Mesothelial cell of epicardium (in vitro differentiated cells): ENCODE measurements at regions not wholly inside any gene's neighbourhood (a gene's known extent, or its start where the extent isn't known, plus 50 kb on each side); places are given as distances from the start of the nearest gene placed in this dataset.
"Not testable (repeated sequence)": the region's sequence is repeated elsewhere in the genome, so short reads cannot be mapped to it uniquely, and the experiment has no call there.

Experiments used
- DNase-seq, 2 experiments: peaks; one replicate each; pipeline ENCODE4 v3.0.0; 2021; ENCODE audit warnings: low spot score in 2 of 2; ENCODE audit not compliant: unreplicated experiment in 2 of 2
- H3K27ac Mint-ChIP-seq: 2 replicates; pipeline ENCODE4 v1.8.0; 2021; ENCODE audit warnings: mixed read lengths
- H3K27me3 Mint-ChIP-seq: 2 replicates; pipeline ENCODE4 v1.8.0; 2021; ENCODE audit warnings: low read depth, mixed read lengths
- H3K36me3 Mint-ChIP-seq: 2 replicates; pipeline ENCODE4 v1.8.0; 2021; ENCODE audit warnings: mixed read lengths
- H3K4me1 Mint-ChIP-seq: 2 replicates; pipeline ENCODE4 v1.8.0; 2021; ENCODE audit warnings: mixed read lengths
- H3K4me3 Mint-ChIP-seq: 2 replicates; pipeline ENCODE4 v1.8.0; 2021; ENCODE audit warnings: mild to moderate bottlenecking, moderate library complexity, mixed read lengths
- H3K9me3 Mint-ChIP-seq: 2 replicates; pipeline ENCODE4 v1.8.0; 2021; ENCODE audit warnings: mixed read lengths
- TF ChIP-seq, protein P1 (sequence below): fragments of 200-600 bp; sonication (generic); IDR thresholded peaks from one replicate; pipeline ENCODE4 v1.5.0; 2021; ENCODE audit warnings: antibody characterized with exemption; ENCODE audit not compliant: unreplicated experiment

DNA sequence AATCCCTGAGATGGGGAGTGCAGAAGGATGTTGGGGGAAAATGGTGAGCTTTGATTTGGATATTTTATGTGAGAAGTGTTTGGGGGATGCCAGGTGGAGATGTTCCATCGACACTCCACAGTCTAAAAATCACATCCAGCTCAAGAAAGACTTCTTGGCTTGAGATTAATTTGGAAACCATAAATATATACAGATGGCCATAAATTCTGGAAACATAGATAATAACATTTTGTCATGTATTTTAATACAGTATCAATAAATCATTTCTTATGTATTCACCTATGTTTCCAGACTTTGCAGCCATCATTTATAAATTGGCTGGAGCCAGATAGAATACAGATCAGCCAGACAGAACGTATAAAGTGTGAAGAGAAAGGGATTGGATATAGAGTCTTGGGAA, 245.5 kb upstream of the DDHD1 start:
- no peaks in the 10 kb centered on the region for H3K4me1 Mint-ChIP-seq
- H3K27me3 Mint-ChIP-seq: no peaks in the 10 kb centered on the region
- no peak overlapping the region for H3K27ac Mint-ChIP-seq
- H3K36me3 Mint-ChIP-seq: peaks cover 6% of the 10 kb centered on the region
- peaks cover 26% of the 10 kb centered on the region for H3K9me3 Mint-ChIP-seq
- H3K4me3 Mint-ChIP-seq: no peak overlapping the region
- DNase-seq: no peak
- TF ChIP-seq, protein P1, sequence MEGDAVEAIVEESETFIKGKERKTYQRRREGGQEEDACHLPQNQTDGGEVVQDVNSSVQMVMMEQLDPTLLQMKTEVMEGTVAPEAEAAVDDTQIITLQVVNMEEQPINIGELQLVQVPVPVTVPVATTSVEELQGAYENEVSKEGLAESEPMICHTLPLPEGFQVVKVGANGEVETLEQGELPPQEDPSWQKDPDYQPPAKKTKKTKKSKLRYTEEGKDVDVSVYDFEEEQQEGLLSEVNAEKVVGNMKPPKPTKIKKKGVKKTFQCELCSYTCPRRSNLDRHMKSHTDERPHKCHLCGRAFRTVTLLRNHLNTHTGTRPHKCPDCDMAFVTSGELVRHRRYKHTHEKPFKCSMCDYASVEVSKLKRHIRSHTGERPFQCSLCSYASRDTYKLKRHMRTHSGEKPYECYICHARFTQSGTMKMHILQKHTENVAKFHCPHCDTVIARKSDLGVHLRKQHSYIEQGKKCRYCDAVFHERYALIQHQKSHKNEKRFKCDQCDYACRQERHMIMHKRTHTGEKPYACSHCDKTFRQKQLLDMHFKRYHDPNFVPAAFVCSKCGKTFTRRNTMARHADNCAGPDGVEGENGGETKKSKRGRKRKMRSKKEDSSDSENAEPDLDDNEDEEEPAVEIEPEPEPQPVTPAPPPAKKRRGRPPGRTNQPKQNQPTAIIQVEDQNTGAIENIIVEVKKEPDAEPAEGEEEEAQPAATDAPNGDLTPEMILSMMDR: no peak

DNA sequence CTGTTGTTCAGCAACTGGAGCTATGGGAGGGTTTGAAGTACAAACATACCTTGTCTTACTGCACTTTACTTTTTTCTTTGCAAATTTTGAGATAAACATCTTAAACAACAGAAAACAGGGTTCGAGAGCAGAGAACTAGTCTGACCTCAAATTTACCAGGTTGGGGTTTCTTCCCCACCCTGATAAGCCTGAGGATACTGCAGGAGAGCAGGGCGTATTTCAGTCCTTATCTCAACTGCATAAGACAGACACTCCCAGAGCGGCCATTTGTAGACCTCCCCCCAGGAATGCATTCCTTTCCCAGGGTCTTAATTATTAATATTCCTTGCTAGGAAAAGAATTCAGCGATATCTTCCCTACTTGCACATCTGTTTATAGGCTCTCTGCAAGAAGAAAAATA, 242.1 kb upstream of the DDHD1 start:
- H3K4me1 Mint-ChIP-seq, H3K36me3 Mint-ChIP-seq, H3K27ac Mint-ChIP-seq, H3K4me3 Mint-ChIP-seq, DNase-seq, H3K27me3 Mint-ChIP-seq: not testable (repeated sequence)
- peaks cover 26% of the 10 kb centered on the region for H3K9me3 Mint-ChIP-seq

DNA sequence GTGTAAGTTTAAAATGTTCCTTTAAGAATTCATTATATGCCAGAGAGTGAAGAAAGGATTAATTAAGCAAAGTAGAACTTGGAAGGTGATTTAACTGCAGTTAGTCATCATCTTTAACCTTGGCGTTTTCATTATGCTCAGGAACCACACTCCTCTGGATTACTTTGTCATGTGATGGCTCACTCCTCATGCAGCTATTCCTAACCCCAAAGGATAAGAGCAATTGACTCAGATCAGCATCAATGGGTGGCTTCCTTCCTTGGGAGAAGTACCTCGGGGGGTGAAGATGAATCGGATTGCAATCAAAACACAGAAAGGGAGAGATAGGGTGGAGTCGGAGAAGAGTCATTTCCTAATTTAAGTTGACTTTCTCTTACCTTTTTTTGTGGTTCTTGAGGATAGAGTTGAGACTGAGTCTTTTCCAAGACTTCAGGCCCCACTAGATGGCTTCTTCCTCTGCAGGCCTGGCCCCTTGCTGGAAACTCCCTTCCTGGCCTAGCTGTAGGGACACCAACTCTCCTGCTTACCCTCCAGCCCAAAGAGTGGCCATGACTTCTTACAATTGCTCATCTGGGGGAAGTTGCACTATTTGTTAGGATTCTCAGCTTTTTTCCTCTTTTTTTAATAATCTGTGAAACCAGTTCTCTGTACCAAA, 238.6 kb upstream of the DDHD1 start:
- Mint-ChIP-seq H3K36me3 (peaks cover 6% of the 10 kb centered on the region), H3K27ac (no peak overlapping the region), H3K9me3 (peaks cover 19% of the 10 kb centered on the region)

DNA sequence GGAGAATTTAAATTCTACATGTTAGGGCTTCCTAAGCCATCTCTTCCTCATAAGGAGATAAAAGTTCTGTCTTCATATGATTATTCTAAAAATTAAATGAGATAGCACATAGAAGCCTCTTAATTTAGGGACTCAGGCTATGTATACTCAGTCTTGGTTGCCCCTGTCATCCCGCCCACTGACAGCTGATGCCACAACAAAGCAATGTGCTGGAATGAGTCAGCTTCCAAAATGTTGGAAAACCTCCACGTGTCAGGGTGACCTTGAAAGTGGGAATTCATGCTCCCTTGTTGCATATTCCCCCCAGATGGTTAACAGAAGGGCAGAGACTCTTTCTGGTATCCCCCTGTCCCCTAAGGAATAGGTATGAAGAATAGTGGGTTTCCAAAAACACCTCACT, 238.0 kb upstream of the DDHD1 start:
- peaks cover 6% of the 10 kb centered on the region for H3K36me3 Mint-ChIP-seq
- DNase-seq: no peak
- TF ChIP-seq, protein P1: no peak
- H3K4me3 Mint-ChIP-seq: no peak overlapping the region
- no peaks in the 10 kb centered on the region for H3K27me3 Mint-ChIP-seq
- H3K27ac Mint-ChIP-seq: no peak overlapping the region
- no peaks in the 10 kb centered on the region for H3K4me1 Mint-ChIP-seq
- peaks cover 13% of the 10 kb centered on the region for H3K9me3 Mint-ChIP-seq

More for the DNA sequence above, 238.6 kb upstream of the DDHD1 start:
- Mint-ChIP-seq H3K4me1 (no peaks in the 10 kb centered on the region), H3K4me3 (no peak overlapping the region), H3K27me3 (no peaks in the 10 kb centered on the region)
- no peak for DNase-seq
- TF ChIP-seq, protein P1: no peak

DNA sequence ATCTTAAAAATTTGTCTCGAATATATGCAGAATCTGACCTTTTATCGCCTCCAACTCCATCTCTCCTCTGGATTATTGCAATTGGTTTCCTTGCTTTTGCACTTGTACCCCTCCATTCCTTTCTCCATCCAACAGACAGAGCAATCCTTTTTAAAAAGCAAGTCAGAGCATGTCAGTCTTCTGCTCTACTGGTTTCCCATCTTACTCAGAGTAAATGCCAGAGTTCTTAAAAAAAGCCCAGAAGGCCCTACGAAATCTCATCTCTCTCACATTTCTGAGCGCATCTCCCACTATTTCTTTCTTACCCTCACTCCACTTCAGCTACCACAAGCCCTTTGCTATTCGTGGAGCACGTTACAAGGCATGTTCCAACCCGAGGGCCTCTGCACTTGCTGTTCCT, 236.9 kb upstream of the DDHD1 start:
- H3K4me1 Mint-ChIP-seq: no peaks in the 10 kb centered on the region
- TF ChIP-seq, protein P1: no peak
- H3K4me3 Mint-ChIP-seq: no peak overlapping the region
- peaks cover 10% of the 10 kb centered on the region for H3K9me3 Mint-ChIP-seq
- DNase-seq: no peak
- no peaks in the 10 kb centered on the region for H3K27me3 Mint-ChIP-seq
- H3K27ac Mint-ChIP-seq: no peak overlapping the region
- peaks cover 5% of the 10 kb centered on the region for H3K36me3 Mint-ChIP-seq

DNA sequence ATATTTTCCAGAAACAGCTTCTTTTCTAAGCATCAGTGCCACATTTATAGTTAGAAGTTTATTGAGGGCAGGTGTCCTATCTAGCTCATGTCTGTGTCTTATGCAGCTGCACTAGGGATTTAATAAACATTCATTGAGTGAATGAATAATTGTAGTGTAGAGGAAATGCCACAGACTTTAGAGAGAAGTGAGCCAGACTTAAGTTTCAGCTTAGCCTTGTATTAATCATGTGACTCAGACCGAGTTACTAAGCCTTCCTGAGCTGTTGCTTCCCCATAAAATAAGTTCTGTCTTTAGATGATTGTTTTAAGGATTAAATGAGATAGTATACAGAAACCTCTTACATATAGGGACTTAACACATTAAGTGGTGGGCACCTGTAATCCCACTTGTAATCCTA, 236.1 kb upstream of the DDHD1 start:
- TF ChIP-seq, protein P1: no peak
- no peaks in the 10 kb centered on the region for H3K27me3 Mint-ChIP-seq
- no peaks in the 10 kb centered on the region for H3K4me1 Mint-ChIP-seq
- DNase-seq: no peak
- H3K36me3 Mint-ChIP-seq: peaks cover 2% of the 10 kb centered on the region
- H3K9me3 Mint-ChIP-seq: peaks cover 2% of the 10 kb centered on the region
- H3K27ac Mint-ChIP-seq: no peak overlapping the region
- H3K4me3 Mint-ChIP-seq: no peak overlapping the region
